IMR-90 (cell line): ENCODE measurements at regions not wholly inside any gene's neighbourhood (a gene's known extent, or its start where the extent isn't known, plus 50 kb on each side); places are given as distances from the start of the nearest gene placed in this dataset.

ENCODE experiments used
- ATAC-seq: fragments of 200-7000 bp; cut with Tn5 transposase; 2 replicates; pipeline ENCODE4 v1.9.1; 2020; ENCODE audit warnings: low read depth, mild to moderate bottlenecking, moderate library complexity
- BruUV-seq: library from RNA; stranded (reverse); fragments of 400-500 nt; replicated peaks from 2 replicates; lab custom pipeline; 2021; lab: Mats Ljungman, UMichigan
- CTCF ChIA-PET: fragments of 300-600 bp; formaldehyde crosslinking; extraction: SDS; loops from one replicate; lab custom pipeline; 2021; ENCODE audit warnings: antibody characterized with exemption; lab: Yijun Ruan, JAX
- POLR2A ChIA-PET: fragments of 300-600 bp; sonication (Branson Sonifier 250); formaldehyde crosslinking; loops from one replicate; lab custom pipeline; 2022; ENCODE audit warnings: antibody characterized with exemption; ENCODE audit not compliant: unreplicated experiment; lab: Charles Lee
- DNase-seq: peaks from one replicate; pipeline ENCODE4 v3.0.0; 2013
- H2AFZ ChIP-seq: replicated peaks from 2 replicates; pipeline ENCODE3; 2013; ENCODE audit warnings: low read length, mild to moderate bottlenecking; ENCODE audit not compliant: poor library complexity
- H2AK5ac ChIP-seq: 2 replicates; pipeline ENCODE4 v1.6.1; 2013; ENCODE audit warnings: low read depth, low read length, inconsistent platforms
- H2AK9ac ChIP-seq: replicated peaks from 2 replicates; pipeline ENCODE3; 2013; ENCODE audit warnings: mild to moderate bottlenecking, low read depth, low read length, moderate library complexity; ENCODE audit not compliant: poor library complexity
- H2BK120ac ChIP-seq: 2 replicates; pipeline ENCODE4 v1.6.1; 2013; ENCODE audit warnings: low read depth, low read length, inconsistent platforms
- H2BK15ac ChIP-seq: 3 replicates; pipeline ENCODE4 v1.6.1; 2013; ENCODE audit warnings: low read depth, low read length, inconsistent platforms
- H2BK20ac ChIP-seq: 2 replicates; pipeline ENCODE4 v1.6.1; 2013; ENCODE audit warnings: low read depth, mild to moderate bottlenecking, inconsistent platforms, low read length, moderate library complexity
- H2BK5ac ChIP-seq: 2 replicates; pipeline ENCODE4 v1.6.1; 2013; ENCODE audit warnings: mild to moderate bottlenecking, low read depth, low read length, inconsistent platforms; ENCODE audit not compliant: poor library complexity, severe bottlenecking
- H3K14ac ChIP-seq: replicated peaks from 2 replicates; pipeline ENCODE4 v1.6.1; 2013; ENCODE audit warnings: low read depth, low read length, inconsistent platforms
- H3K18ac ChIP-seq: 2 replicates; pipeline ENCODE4 v1.6.1; 2013; ENCODE audit warnings: low read depth, low read length, control low read depth
- H3K23ac ChIP-seq: 2 replicates; pipeline ENCODE4 v1.6.1; 2013; ENCODE audit warnings: low read depth, low read length, inconsistent platforms
- H3K27ac ChIP-seq: 2 replicates; pipeline ENCODE4 v1.5.1; 2013; ENCODE audit warnings: mild to moderate bottlenecking, control low read depth, low read length; ENCODE audit not compliant: insufficient read depth
- H3K27me3 ChIP-seq: 2 replicates; pipeline ENCODE4 v1.6.1; 2013; ENCODE audit warnings: low read length; ENCODE audit not compliant: control insufficient read depth, insufficient read depth
- H3K36me3 ChIP-seq: 2 replicates; pipeline ENCODE4 v1.6.1; 2013; ENCODE audit warnings: low read length, mixed read lengths; ENCODE audit not compliant: control insufficient read depth, insufficient read depth
- H3K4ac ChIP-seq: 2 replicates; pipeline ENCODE4 v1.6.1; 2013; ENCODE audit warnings: low read depth, low read length, inconsistent platforms
- H3K4me1 ChIP-seq: 2 replicates; pipeline ENCODE4 v1.6.1; 2013; ENCODE audit warnings: low read length, mixed read lengths; ENCODE audit not compliant: control insufficient read depth, insufficient read depth
- H3K4me2 ChIP-seq: 2 replicates; pipeline ENCODE4 v1.6.1; 2013; ENCODE audit warnings: low read depth, mild to moderate bottlenecking, control low read depth, low read length, moderate library complexity
- H3K4me3 ChIP-seq: 2 replicates; pipeline ENCODE4 v1.5.1; 2013; ENCODE audit warnings: low read depth, mild to moderate bottlenecking, control low read depth, low read length, moderate library complexity; ENCODE audit not compliant: insufficient read depth
- H3K56ac ChIP-seq: 2 replicates; pipeline ENCODE4 v1.6.1; 2013; ENCODE audit warnings: low read length, inconsistent platforms; ENCODE audit not compliant: insufficient read depth; ENCODE audit errors: extremely low read depth
- H3K79me1 ChIP-seq, 2 experiments: 2 replicates each; pipeline ENCODE4 v1.6.1; 2013; ENCODE audit warnings: low read length in 2 of 2, inconsistent platforms in 1 of 2, low read depth in 1 of 2
- H3K9ac ChIP-seq: 2 replicates; pipeline ENCODE4 v1.6.1; 2013; ENCODE audit warnings: low read depth, low read length, control low read depth
- H3K9me1 ChIP-seq: 2 replicates; pipeline ENCODE4 v1.6.1; 2013; ENCODE audit warnings: low read length, inconsistent platforms; ENCODE audit not compliant: insufficient read depth
- H3K9me3 ChIP-seq: 2 replicates; pipeline ENCODE4 v1.6.1; 2013; ENCODE audit warnings: low read length; ENCODE audit not compliant: control insufficient read depth, insufficient read depth
- H4K20me1 ChIP-seq: 2 replicates; pipeline ENCODE4 v1.6.1; 2013; ENCODE audit warnings: low read length, inconsistent platforms; ENCODE audit not compliant: insufficient read depth
- H4K5ac ChIP-seq: 2 replicates; pipeline ENCODE4 v1.6.1; 2013; ENCODE audit warnings: mild to moderate bottlenecking, low read depth, low read length, control low read depth
- H4K8ac ChIP-seq, 2 experiments: 2 replicates each; pipeline ENCODE4 v1.6.1; 2013; ENCODE audit warnings: low read depth in 2 of 2, low read length in 2 of 2, control low read depth in 1 of 2, inconsistent platforms in 1 of 2
- H4K91ac ChIP-seq: 2 replicates; pipeline ENCODE4 v1.6.1; 2013; ENCODE audit warnings: low read depth, low read length, inconsistent platforms; ENCODE audit not compliant: insufficient read depth
- BHLHE40 ChIP-seq: fragments of 150-350 bp; IDR thresholded peaks from 2 replicates; pipeline ENCODE4 v1.6.1; 2016; ENCODE audit warnings: mild to moderate bottlenecking, low read depth, low read length
- ELK1 ChIP-seq: fragments of 150-350 bp; IDR thresholded peaks from 2 replicates; pipeline ENCODE4 v1.6.1; 2016; ENCODE audit warnings: low read depth, mild to moderate bottlenecking, low read length, moderate library complexity, borderline replicate concordance
- MAFK ChIP-seq: IDR thresholded peaks from 2 replicates; pipeline ENCODE4 v1.6.1; 2012; ENCODE audit warnings: low read depth, low read length, improper control_type of control experiment
- POLR2A ChIP-seq: IDR thresholded peaks from 2 replicates; pipeline ENCODE4 v1.6.1; 2012; ENCODE audit warnings: mild to moderate bottlenecking, low read depth, low read length
- WGBS, 2 experiments: methylation state at CpG; one replicate each; pipeline versions ENCODE4 v1.1.5 to v1.1.7; 2013; ENCODE audit warnings: missing lambda C conversion rate in 2 of 2; ENCODE audit not compliant: insufficient read length in 1 of 2; ENCODE audit errors: extremely low coverage in 2 of 2; 5-methylcytosine and 5-hydroxymethylcytosine counted together
- dilution Hi-C: fragments of 300-500 bp; cut with HindIII; formaldehyde crosslinking; loops from one replicate; pipeline ENCODE4 v1.14.3; 2018; ENCODE audit warnings: low sequenced_read_pairs; ENCODE audit not compliant: unreplicated experiment
- in situ Hi-C: fragments of 300-500 bp; cut with MboI; formaldehyde crosslinking; loops from 3 replicates; pipeline ENCODE4 v1.14.3; 2019; ENCODE audit warnings: low sequenced_read_pairs, inconsistent platforms, mixed read lengths
- intact Hi-C: fragments of 100-400 bp; cut with micrococcal nuclease; formaldehyde crosslinking; loops from 2 replicates; pipeline ENCODE4 v1.10.0; 2022

- H2BK120ac ChIP-seq: no peak overlapping the region
- H3K14ac ChIP-seq: no peak overlapping the region
- no peak overlapping the region for H3K4me3 ChIP-seq
- H4K5ac ChIP-seq: no peak overlapping the region
- TF ChIP-seq ELK1 (no peak), MAFK (no peak), BHLHE40 (no peak), POLR2A (no peak)
- no peaks in the 10 kb centered on the region for H3K79me1 ChIP-seq
- in situ Hi-C loops (no loop called here), dilution Hi-C loops (no loop called here), intact Hi-C loops (no loop called here)
- H4K91ac ChIP-seq: no peak overlapping the region
- DNase-seq (no peak), ATAC-seq (no peak)
- H3K9ac ChIP-seq: no peak overlapping the region
- H2BK20ac ChIP-seq: no peak overlapping the region
- ChIA-PET POLR2A (no interaction called here), CTCF (interaction anchor here (1.2 kb wide), 1 partner anchor 23 kb away, joined by 3 read pairs; no protein-coding TSS in a partner anchor)
- H3K56ac ChIP-seq: no peak overlapping the region
- H4K20me1 ChIP-seq: no peaks in the 10 kb centered on the region
- no peaks in the 10 kb centered on the region for H3K36me3 ChIP-seq
- no peak overlapping the region for H2BK5ac ChIP-seq
- no peaks in the 10 kb centered on the region for H3K27me3 ChIP-seq
- H2AFZ ChIP-seq: no peak overlapping the region
- H3K4me2 ChIP-seq: no peak overlapping the region
- WGBS, 2 experiments: 62% methylated on average over 3 of the region's 12 CpGs; no CpG with 5 or more reads in 1 of the 2 experiments
- H4K8ac ChIP-seq: no peak overlapping the region
- no peak overlapping the region for H3K18ac ChIP-seq
- BruUV-seq: no TSS peak
- no peak overlapping the region for H3K27ac ChIP-seq
- no peaks in the 10 kb centered on the region for H3K9me1 ChIP-seq
- H2AK9ac ChIP-seq: no peak overlapping the region
- no peak overlapping the region for H2AK5ac ChIP-seq
- no peaks in the 10 kb centered on the region for H3K4me1 ChIP-seq
- H3K23ac ChIP-seq: no peak overlapping the region
- H2BK15ac ChIP-seq: no peak overlapping the region
- H3K9me3 ChIP-seq: peaks cover 2% of the 10 kb centered on the region; the same call in 1 of the 2 replicates
- H3K4ac ChIP-seq: no peak overlapping the region
Observed at GRCh38 chr10:21055339-21056135, 158.4 kb upstream of the NEBL start.
